Liver (tissue), 3 donors: ENCODE measurements at regions not wholly inside any gene's neighbourhood (a gene's known extent, or its start where the extent isn't known, plus 50 kb on each side); places are given as distances from the start of the nearest gene placed in this dataset.

Experiments
- CTCF ChIP-seq: fragments of 150-350 bp; IDR thresholded peaks from 2 replicates; pipeline ENCODE4 v1.5.1; 2017; ENCODE audit warnings: improper control_type of control experiment, low read depth, low read length; ENCODE audit not compliant: missing input control
- EGR1 ChIP-seq, 2 donors: IDR thresholded peaks; 2 replicates each; pipeline ENCODE4 v1.6.1; 2016 to 2018; ENCODE audit warnings: antibody characterized with exemption in 2 of 2, low read depth in 2 of 2
- GABPA ChIP-seq, 2 donors: IDR thresholded peaks in 1 of 2; conservative IDR thresholded peaks in 1 of 2; 2 replicates each; pipeline ENCODE4 v1.6.1; 2016; ENCODE audit warnings: antibody characterized with exemption in 2 of 2, mild to moderate bottlenecking in 1 of 2, moderate library complexity in 1 of 2
- MAX ChIP-seq: IDR thresholded peaks from 2 replicates; pipeline ENCODE4 v1.6.1; 2016; ENCODE audit warnings: antibody characterized with exemption
- RAD21 ChIP-seq, 2 donors: IDR thresholded peaks; 2 replicates each; pipeline ENCODE4 v1.6.1; 2016; ENCODE audit warnings: antibody characterized with exemption in 2 of 2, mild to moderate bottlenecking in 2 of 2
- REST ChIP-seq: IDR thresholded peaks from 2 replicates; pipeline ENCODE4 v1.6.1; 2016; ENCODE audit warnings: antibody characterized with exemption, mild to moderate bottlenecking
- RXRA ChIP-seq, 2 donors: IDR thresholded peaks; 2 replicates each; pipeline ENCODE4 v1.6.1; 2017 to 2018; ENCODE audit warnings: antibody characterized with exemption in 2 of 2, mild to moderate bottlenecking in 1 of 2
- SP1 ChIP-seq: IDR thresholded peaks from 2 replicates; pipeline ENCODE4 v1.6.1; 2018; ENCODE audit warnings: antibody characterized with exemption, mild to moderate bottlenecking
- TAF1 ChIP-seq: conservative IDR thresholded peaks from 2 replicates; pipeline ENCODE4 v1.6.1; 2016; ENCODE audit warnings: antibody characterized with exemption, mild to moderate bottlenecking
- YY1 ChIP-seq: IDR thresholded peaks from 2 replicates; pipeline ENCODE4 v1.6.1; 2016; ENCODE audit warnings: antibody characterized with exemption, mild to moderate bottlenecking
- donor health status: healthy.
- donor health status: healthy.

- TF ChIP-seq CTCF (no peak), TAF1 (no peak), GABPA (IDR thresholded peaks at IDR 0.05 in 1 of 2, conservative IDR thresholded peaks at IDR 0.05 in 1 of 2) (no peak), YY1 (no peak), MAX (no peak), RXRA (IDR thresholded peaks at IDR 0.05) (no peak), SP1 (no peak), REST (no peak), RAD21 (IDR thresholded peaks at IDR 0.05) (no peak), EGR1 (IDR thresholded peaks at IDR 0.05; ENCODE audit: low read depth in 2 of 2) (no peak)
Measured at GRCh38 chr10:20958225-20958624, 61.1 kb upstream of the NEBL start.
